A673 (cell line): ENCODE measurements at regions not wholly inside any gene's neighbourhood (a gene's known extent, or its start where the extent isn't known, plus 50 kb on each side); places are given as distances from the start of the nearest gene placed in this dataset.

Experiments used
- BruUV-seq: library from RNA; stranded (reverse); fragments of 400-500 nt; replicated peaks from 2 replicates; lab custom pipeline; 2021; lab: Mats Ljungman, UMichigan
- CTCF ChIA-PET: fragments of 300-600 bp; sonication (Branson Sonifier 250); formaldehyde crosslinking; loops from one replicate; lab custom pipeline; 2022; ENCODE audit warnings: antibody characterized with exemption; lab: Charles Lee
- POLR2A ChIA-PET: fragments of 300-600 bp; sonication (Branson Sonifier 250); formaldehyde crosslinking; loops from one replicate; lab custom pipeline; 2022; ENCODE audit warnings: antibody characterized with exemption; ENCODE audit not compliant: low non-redundant PET; lab: Charles Lee
- DNase-seq: peaks from one replicate; pipeline ENCODE4 v3.0.0-alpha.2; 2015; ENCODE audit warnings: low spot score
- H3K27ac ChIP-seq: fragments of 200-600 bp; sonication (generic); 2 replicates; pipeline ENCODE4 v1.5.1; 2016; ENCODE audit warnings: mixed run types, low read depth, mild to moderate bottlenecking, mixed read lengths, antibody characterized with exemption, low read length; ENCODE audit not compliant: poor library complexity, severe bottlenecking
- H3K27me3 ChIP-seq: fragments of 200-600 bp; sonication (generic); replicated peaks from 2 replicates; pipeline ENCODE4 v1.6.1; 2017; ENCODE audit warnings: mixed run types, low read depth, mild to moderate bottlenecking, mixed read lengths, antibody characterized with exemption, low read length; ENCODE audit not compliant: insufficient read depth, poor library complexity
- H3K36me3 ChIP-seq: fragments of 200-600 bp; sonication (generic); 2 replicates; pipeline ENCODE4 v1.6.1; 2016; ENCODE audit warnings: mixed run types, mild to moderate bottlenecking, mixed read lengths, antibody characterized with exemption, low read length; ENCODE audit not compliant: insufficient read depth, poor library complexity, severe bottlenecking
- H3K4me1 ChIP-seq: fragments of 200-600 bp; sonication (generic); 2 replicates; pipeline ENCODE4 v1.6.1; 2017; ENCODE audit warnings: mixed run types, mild to moderate bottlenecking, mixed read lengths, antibody characterized with exemption, low read length; ENCODE audit not compliant: insufficient read depth, poor library complexity, severe bottlenecking
- H3K4me3 ChIP-seq: fragments of 200-600 bp; sonication (generic); 2 replicates; pipeline ENCODE4 v1.5.1; 2016; ENCODE audit warnings: low read depth, mixed run types, mild to moderate bottlenecking, mixed read lengths, low read length; ENCODE audit not compliant: poor library complexity, severe bottlenecking
- H3K9me3 ChIP-seq: fragments of 200-600 bp; sonication (generic); 2 replicates; pipeline ENCODE4 v1.6.1; 2016; ENCODE audit warnings: mixed run types, low read depth, mild to moderate bottlenecking, mixed read lengths, antibody characterized with exemption, low read length; ENCODE audit not compliant: poor library complexity, severe bottlenecking
- CTCF ChIP-seq: fragments of 300-800, 200-600 bp; sonication (generic); conservative IDR thresholded peaks from 2 replicates; pipeline ENCODE4 v1.5.1; 2017; ENCODE audit warnings: low read depth, mild to moderate bottlenecking, antibody characterized with exemption, low read length, moderate library complexity, mixed read lengths
- EZH2 ChIP-seq: fragments of 200-600 bp; sonication (generic); IDR thresholded peaks from 2 replicates; pipeline ENCODE4 v1.6.1; 2017; ENCODE audit warnings: borderline replicate concordance, low read depth, mild to moderate bottlenecking, mixed read lengths, antibody characterized with exemption, low read length; ENCODE audit not compliant: poor library complexity, severe bottlenecking
- intact Hi-C: fragments of 100-400 bp; cut with micrococcal nuclease; formaldehyde crosslinking; loops from one replicate; pipeline ENCODE4 v1.10.0; 2022; ENCODE audit not compliant: unreplicated experiment

GRCh38 chr14:34107441-34107840 lies 156.6 kb upstream of the EGLN3 start:
- TF ChIP-seq CTCF (no peak), EZH2 (no peak)
- ChIA-PET POLR2A (no interaction called here), CTCF (no interaction called here)
- H3K27me3 ChIP-seq = no peaks in the 10 kb centered on the region
- H3K27ac ChIP-seq = no peak overlapping the region
- no peak for DNase-seq
- H3K4me3 ChIP-seq = no peak overlapping the region
- no peaks in the 10 kb centered on the region for H3K36me3 ChIP-seq
- no peaks in the 10 kb centered on the region for H3K9me3 ChIP-seq
- intact Hi-C loops = no loop called here
- no TSS peak for BruUV-seq
- no peaks in the 10 kb centered on the region for H3K4me1 ChIP-seq

GRCh38 chr14:34106310-34106709 lies 155.4 kb upstream of the EGLN3 start:
- H3K4me3 ChIP-seq = no peak overlapping the region
- no peaks in the 10 kb centered on the region for H3K27me3 ChIP-seq
- no TSS peak for BruUV-seq
- POLR2A ChIA-PET = no interaction called here
- no peak overlapping the region for H3K27ac ChIP-seq
- H3K9me3 ChIP-seq = no peaks in the 10 kb centered on the region
- intact Hi-C loops = no loop called here
- no peak for TF ChIP-seq CTCF
- TF ChIP-seq EZH2 = no peak
- no peak for DNase-seq
- H3K36me3 ChIP-seq = no peaks in the 10 kb centered on the region
- no peaks in the 10 kb centered on the region for H3K4me1 ChIP-seq
- CTCF ChIA-PET = no interaction called here

- DNase-seq = no peak
- Histone ChIP-seq H3K36me3 (no peaks in the 10 kb centered on the region), H3K4me3 (no peak overlapping the region), H3K9me3 (no peaks in the 10 kb centered on the region), H3K27ac (no peak overlapping the region), H3K4me1 (no peaks in the 10 kb centered on the region), H3K27me3 (no peaks in the 10 kb centered on the region)
- POLR2A ChIA-PET = no interaction called here
- CTCF ChIA-PET = no interaction called here
- no TSS peak for BruUV-seq
- TF ChIP-seq EZH2 (no peak), CTCF (no peak)
- intact Hi-C loops = no loop called here
Observed at GRCh38 chr14:34104489-34105397, 153.9 kb upstream of the EGLN3 start.
